ENCODE measurements at regions not wholly inside any gene's neighbourhood (a gene's known extent, or its start where the extent isn't known, plus 50 kb on each side); places are given as distances from the start of the nearest gene placed in this dataset.

- H3K4me3 ChIP-seq (ENCODE audit: low read length), result no peak overlapping the region
- DNase-seq (ENCODE audit: low read depth), result no peak
- TF ChIP-seq, protein P1, sequence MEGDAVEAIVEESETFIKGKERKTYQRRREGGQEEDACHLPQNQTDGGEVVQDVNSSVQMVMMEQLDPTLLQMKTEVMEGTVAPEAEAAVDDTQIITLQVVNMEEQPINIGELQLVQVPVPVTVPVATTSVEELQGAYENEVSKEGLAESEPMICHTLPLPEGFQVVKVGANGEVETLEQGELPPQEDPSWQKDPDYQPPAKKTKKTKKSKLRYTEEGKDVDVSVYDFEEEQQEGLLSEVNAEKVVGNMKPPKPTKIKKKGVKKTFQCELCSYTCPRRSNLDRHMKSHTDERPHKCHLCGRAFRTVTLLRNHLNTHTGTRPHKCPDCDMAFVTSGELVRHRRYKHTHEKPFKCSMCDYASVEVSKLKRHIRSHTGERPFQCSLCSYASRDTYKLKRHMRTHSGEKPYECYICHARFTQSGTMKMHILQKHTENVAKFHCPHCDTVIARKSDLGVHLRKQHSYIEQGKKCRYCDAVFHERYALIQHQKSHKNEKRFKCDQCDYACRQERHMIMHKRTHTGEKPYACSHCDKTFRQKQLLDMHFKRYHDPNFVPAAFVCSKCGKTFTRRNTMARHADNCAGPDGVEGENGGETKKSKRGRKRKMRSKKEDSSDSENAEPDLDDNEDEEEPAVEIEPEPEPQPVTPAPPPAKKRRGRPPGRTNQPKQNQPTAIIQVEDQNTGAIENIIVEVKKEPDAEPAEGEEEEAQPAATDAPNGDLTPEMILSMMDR (IDR thresholded peaks at IDR 0.05; ENCODE audit: insufficient read depth, low read depth, low read length, missing control alignments), result no peak
Observed at GRCh38 chr4:112751447-112751846, 114.5 kb downstream of the LARP7 start.

- DNase-seq (ENCODE audit: low read depth), result no peak
- H3K4me3 ChIP-seq (ENCODE audit: low read length), result no peak overlapping the region
- TF ChIP-seq, protein P1 (IDR thresholded peaks at IDR 0.05; ENCODE audit: insufficient read depth, low read depth, low read length, missing control alignments), result no peak
Observed at GRCh38 chr4:112752061-112752460, 115.1 kb downstream of the LARP7 start.

DNA sequence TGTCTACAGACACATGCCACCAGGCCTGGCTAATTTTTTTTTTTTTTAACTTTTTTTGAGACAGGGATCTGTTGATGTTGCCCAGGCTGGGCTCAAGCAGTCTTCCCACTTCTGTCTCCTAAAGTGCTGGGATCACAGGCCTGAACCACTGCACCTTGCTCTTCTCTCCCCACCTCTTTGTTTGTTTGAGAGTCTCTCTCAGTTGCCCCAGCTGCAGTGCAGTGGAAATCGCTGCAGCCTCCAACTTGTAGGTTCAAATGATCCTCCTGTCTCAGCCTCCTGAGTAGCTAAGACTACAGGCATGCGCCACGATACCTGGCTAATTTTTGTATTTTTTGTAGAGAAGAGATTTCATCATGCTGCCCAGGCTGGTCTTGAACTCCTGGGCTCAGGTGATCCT is 115.6 kb downstream of the LARP7 start:
- no peak for DNase-seq (ENCODE audit: low read depth)
- H3K4me3 ChIP-seq (ENCODE audit: low read length), result no peak overlapping the region
- TF ChIP-seq, protein P1 (IDR thresholded peaks at IDR 0.05; ENCODE audit: insufficient read depth, low read depth, low read length, missing control alignments), result no peak

- no peak for DNase-seq (ENCODE audit: low read depth)
- TF ChIP-seq, protein P1 (IDR thresholded peaks at IDR 0.05; ENCODE audit: insufficient read depth, low read depth, low read length, missing control alignments), result no peak
- H3K4me3 ChIP-seq (ENCODE audit: low read length), result no peak overlapping the region
Observed at GRCh38 chr4:112753333-112753732, 116.4 kb downstream of the LARP7 start.

DNA sequence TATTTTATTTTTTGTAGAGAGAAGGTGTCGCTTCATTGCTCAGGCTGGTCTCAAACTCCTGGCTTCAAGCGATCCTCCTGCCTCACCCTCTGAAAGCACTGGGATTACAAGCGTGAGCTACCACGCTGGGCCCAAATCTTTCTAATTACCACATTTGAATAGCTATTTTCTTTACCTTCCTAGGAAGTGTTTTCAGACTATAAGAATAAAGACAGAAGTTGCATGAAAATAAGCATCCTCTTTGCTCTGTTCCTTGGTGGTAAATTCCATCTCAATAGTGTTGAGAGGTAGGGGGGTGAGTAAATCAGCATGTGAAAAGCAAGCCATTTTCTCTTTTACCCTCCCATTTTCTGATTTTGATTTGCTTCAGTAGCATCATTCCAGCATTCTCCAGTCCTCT is 122.4 kb downstream of the LARP7 start:
- DNase-seq (ENCODE audit: low read depth), result no peak
- TF ChIP-seq, protein P1 (IDR thresholded peaks at IDR 0.05; ENCODE audit: insufficient read depth, low read depth, low read length, missing control alignments), result no peak
- no peak overlapping the region for H3K4me3 ChIP-seq (ENCODE audit: low read length)

- H3K4me3 ChIP-seq (ENCODE audit: low read length), result no peak overlapping the region
- DNase-seq (ENCODE audit: low read depth), result peak; percentile 8
- TF ChIP-seq, protein P1 (IDR thresholded peaks at IDR 0.05; ENCODE audit: insufficient read depth, low read depth, low read length, missing control alignments), result peak; percentile 41
Observed at GRCh38 chr4:112765317-112765974, 128.5 kb downstream of the LARP7 start.

DNA sequence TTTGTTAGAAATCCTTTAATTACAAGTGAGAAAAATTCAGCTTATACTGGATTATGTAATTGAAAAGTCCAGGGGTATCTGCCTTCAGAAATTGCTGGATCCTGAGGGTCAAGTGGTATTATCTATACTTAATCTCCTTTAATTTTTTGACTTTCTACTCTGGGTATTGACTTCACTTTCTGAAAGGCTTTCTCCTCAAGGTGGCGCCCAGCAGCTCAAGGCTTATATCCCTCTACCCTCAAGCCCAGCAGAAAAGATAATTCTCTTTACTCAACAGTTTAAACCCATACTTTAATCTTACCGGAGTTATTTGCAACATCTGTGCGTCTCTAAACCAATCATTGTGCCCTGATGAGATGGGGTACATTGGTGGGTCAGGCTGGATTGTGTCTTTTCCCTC is 129.5 kb downstream of the LARP7 start:
- H3K4me3 ChIP-seq (ENCODE audit: low read length), result no peak overlapping the region
- DNase-seq (ENCODE audit: low read depth), result peak; percentile 49
- TF ChIP-seq, protein P1 (IDR thresholded peaks at IDR 0.05; ENCODE audit: insufficient read depth, low read depth, low read length, missing control alignments), result peak; percentile 61
